BLaER1 (cell line): ENCODE measurements at regions not wholly inside any gene's neighbourhood (a gene's known extent, or its start where the extent isn't known, plus 50 kb on each side); places are given as distances from the start of the nearest gene placed in this dataset.

Source experiments
- H3K27ac ChIP-seq: shearing (Covaris generic); formaldehyde crosslinking; 2 replicates; pipeline ENCODE4 v1.8.1; 2022
- H3K27me3 ChIP-seq: shearing (Covaris generic); formaldehyde crosslinking; 2 replicates; pipeline ENCODE4 v1.8.1; 2022
- H3K36me3 ChIP-seq: shearing (Covaris generic); formaldehyde crosslinking; 2 replicates; pipeline ENCODE4 v1.8.1; 2022
- H3K4me1 ChIP-seq: shearing (Covaris generic); formaldehyde crosslinking; 2 replicates; pipeline ENCODE4 v1.8.1; 2022
- H3K4me2 ChIP-seq: shearing (Covaris generic); formaldehyde crosslinking; 2 replicates; pipeline ENCODE4 v1.8.1; 2022
- H3K4me3 ChIP-seq: shearing (Covaris generic); formaldehyde crosslinking; 2 replicates; pipeline ENCODE4 v1.8.1; 2022
- H3K9ac ChIP-seq: shearing (Covaris generic); formaldehyde crosslinking; 2 replicates; pipeline ENCODE4 v1.8.1; 2022
- H3K9me3 ChIP-seq: shearing (Covaris generic); formaldehyde crosslinking; 2 replicates; pipeline ENCODE4 v1.8.1; 2022
- H4K20me1 ChIP-seq: shearing (Covaris generic); formaldehyde crosslinking; 2 replicates; pipeline ENCODE4 v1.8.1; 2022
- Cebpa-rat ChIP-seq: shearing (Covaris generic); IDR thresholded peaks from 2 replicates; pipeline ENCODE4 v1.8.1; 2022

DNA sequence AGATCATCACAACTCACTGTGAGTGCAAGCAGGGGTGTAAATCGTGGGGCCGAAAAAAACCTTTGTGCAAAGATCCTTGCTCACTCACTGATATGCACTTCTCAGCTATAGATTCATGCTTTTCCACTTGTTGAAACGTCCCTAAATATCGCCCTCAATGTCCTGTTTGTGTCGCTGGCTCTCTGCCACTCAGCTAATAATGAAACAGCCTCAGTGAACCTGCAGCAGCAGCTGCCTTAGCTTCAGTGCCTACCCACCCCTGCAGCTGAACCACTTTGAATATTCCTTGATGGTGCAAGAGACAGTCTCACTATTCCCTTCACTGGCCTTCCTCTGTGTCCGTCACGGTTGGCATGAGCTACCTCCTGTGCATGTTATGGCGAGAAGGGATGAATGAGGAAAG is 128.9 kb upstream of the NAA20 start:
- Histone ChIP-seq H3K4me1 (peaks cover 20% of the 10 kb centered on the region), H3K4me2 (no peak overlapping the region), H3K27ac (no peak overlapping the region), H3K27me3 (peaks cover 11% of the 10 kb centered on the region; the same call in 1 of the 2 replicates), H4K20me1 (no peaks in the 10 kb centered on the region), H3K9ac (no peak overlapping the region), H3K9me3 (no peaks in the 10 kb centered on the region), H3K4me3 (no peak overlapping the region), H3K36me3 (no peaks in the 10 kb centered on the region)
- TF ChIP-seq Cebpa-rat = no peak

DNA sequence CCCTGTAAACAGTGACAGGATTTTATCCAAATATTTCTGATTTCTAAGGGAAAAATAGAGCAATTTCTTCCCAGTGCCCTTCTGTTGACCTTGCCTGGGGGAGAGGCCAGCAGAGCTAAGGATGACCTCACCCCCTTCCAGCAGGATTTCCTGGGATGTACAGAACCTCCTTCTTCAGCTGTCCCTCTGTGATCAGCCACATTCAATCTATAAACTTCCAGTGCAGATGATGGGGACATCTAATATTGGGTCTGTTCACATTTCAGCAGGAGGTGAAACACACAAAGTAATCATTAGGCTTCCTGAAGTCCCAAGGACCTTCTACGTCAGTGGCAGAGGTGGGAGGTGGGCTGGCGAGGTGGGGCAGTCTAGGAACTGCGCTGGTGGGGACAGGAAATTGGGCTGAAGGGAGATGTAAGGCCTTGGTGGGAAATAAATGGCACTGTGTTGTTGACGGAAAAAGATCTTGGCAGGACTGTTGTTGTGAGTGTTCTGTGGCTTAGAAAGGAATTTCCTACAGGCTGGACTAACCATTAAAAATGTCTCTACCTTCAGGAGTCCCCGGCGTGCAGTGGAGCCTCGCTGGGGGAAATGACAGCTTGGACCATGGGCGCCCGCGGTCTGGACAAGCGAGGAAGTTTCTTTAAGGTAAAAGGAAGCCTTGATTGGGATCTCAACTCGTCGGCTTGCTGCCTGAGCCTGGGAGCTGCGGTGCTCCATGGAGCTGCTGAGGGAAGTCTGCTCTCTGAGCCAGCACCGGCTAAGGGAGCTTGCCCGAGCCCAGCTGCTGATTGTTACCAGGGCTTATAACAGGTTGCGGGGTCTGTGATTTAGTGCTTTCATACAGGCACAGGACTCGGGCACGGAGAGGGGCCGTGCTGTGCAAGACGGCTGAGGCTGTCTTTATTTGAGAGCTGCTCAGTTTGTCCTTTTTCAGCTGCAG is 127.9 kb upstream of the NAA20 start:
- peaks cover 11% of the 10 kb centered on the region; the same call in 1 of the 2 replicates for H3K27me3 ChIP-seq
- peak overlapping the region; percentile 8 for H3K4me2 ChIP-seq
- no peak for TF ChIP-seq Cebpa-rat
- H3K4me3 ChIP-seq = no peak overlapping the region
- H3K4me1 ChIP-seq = peaks cover 16% of the 10 kb centered on the region
- no peaks in the 10 kb centered on the region for H3K9me3 ChIP-seq
- no peaks in the 10 kb centered on the region for H4K20me1 ChIP-seq
- no peak overlapping the region for H3K9ac ChIP-seq
- no peak overlapping the region for H3K27ac ChIP-seq
- no peaks in the 10 kb centered on the region for H3K36me3 ChIP-seq

DNA sequence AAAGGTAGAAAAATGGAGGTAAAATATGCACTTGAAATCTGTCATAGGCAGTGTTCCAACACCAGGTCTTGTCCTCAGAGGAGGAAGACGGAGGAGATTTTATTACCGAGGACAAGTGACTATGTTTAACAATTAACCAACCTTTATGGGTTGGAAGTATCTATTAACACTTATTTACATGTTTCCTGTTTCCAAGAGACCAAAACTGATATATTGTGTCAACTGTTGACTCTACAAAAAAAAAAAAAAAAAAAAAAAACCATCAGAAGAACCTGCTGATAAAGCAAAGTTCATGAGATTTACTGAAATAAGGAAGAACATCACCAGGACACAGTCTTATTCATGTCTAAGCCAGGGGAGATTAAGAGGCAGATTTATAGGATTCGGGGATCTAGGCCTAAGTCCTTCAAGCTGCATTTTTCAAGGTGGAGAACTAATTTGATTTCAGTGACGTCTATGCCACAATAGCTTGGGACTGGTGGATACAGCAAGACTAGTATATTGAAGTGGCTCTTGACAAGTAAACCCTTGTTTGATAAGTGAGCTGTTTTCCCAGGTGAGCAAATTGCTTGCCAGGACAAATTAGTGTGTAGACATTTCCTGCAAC is 126.6 kb upstream of the NAA20 start:
- Histone ChIP-seq H3K4me3 (no peak overlapping the region), H3K9me3 (no peaks in the 10 kb centered on the region), H3K36me3 (no peaks in the 10 kb centered on the region), H3K4me2 (0 out of 2 replicates have a peak overlapping the region, but pooled peaks have one; percentile 16), H3K9ac (no peak overlapping the region), H3K27me3 (peaks cover 11% of the 10 kb centered on the region; the same call in 1 of the 2 replicates), H3K27ac (no peak overlapping the region), H3K4me1 (peaks cover 14% of the 10 kb centered on the region), H4K20me1 (no peaks in the 10 kb centered on the region)
- TF ChIP-seq Cebpa-rat = no peak

DNA sequence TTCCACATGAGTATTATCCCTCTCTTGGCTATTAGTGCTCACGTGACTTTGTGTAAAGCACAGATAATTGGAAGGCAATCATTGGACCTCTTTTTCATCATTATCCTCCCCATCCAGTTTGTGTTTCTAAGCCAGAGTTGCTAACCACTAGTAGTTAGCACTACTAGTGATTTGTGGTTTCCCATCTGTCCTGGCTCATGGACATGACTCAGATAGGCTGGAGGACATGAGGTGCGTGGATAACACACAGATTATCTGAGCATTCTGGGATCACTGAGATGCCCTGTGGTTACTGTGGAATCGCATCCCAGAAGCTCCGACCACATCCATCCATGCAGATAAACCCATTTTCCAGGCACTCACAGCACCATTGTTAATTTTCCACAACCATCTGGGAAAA is 123.8 kb upstream of the NAA20 start:
- no peak overlapping the region for H3K9ac ChIP-seq
- H3K27me3 ChIP-seq = peaks cover 11% of the 10 kb centered on the region; the same call in 1 of the 2 replicates
- peaks cover 10% of the 10 kb centered on the region; the same call in 1 of the 2 replicates for H3K9me3 ChIP-seq
- peaks cover 14% of the 10 kb centered on the region for H3K4me1 ChIP-seq
- no peak for TF ChIP-seq Cebpa-rat
- no peak overlapping the region for H3K4me3 ChIP-seq
- H3K4me2 ChIP-seq = no peak overlapping the region
- no peak overlapping the region for H3K27ac ChIP-seq
- no peaks in the 10 kb centered on the region for H4K20me1 ChIP-seq
- no peaks in the 10 kb centered on the region for H3K36me3 ChIP-seq

DNA sequence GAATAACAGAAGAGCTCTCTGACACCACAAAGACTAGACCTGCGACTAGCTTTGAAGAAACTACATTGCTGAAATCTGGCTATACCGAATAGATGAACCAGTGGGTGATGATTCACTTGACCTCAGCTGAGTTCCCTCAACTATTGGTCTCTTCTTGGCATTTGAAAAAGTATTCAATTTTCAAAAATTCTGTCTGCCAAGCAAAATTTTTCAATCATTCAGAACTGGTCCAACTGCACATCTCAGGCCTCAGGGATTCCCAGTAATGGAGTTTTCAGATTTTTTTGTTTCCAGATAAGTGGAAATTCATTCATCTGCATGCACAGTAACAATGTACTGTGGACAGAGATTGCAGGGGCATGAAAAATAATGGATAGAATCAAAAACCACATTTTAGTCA is 121.4 kb upstream of the NAA20 start:
- no peak for TF ChIP-seq Cebpa-rat
- Histone ChIP-seq H3K27ac (no peak overlapping the region), H3K4me3 (no peak overlapping the region), H3K4me2 (no peak overlapping the region), H3K36me3 (no peaks in the 10 kb centered on the region; the same call in 1 of the 2 replicates), H3K9ac (no peak overlapping the region), H4K20me1 (no peaks in the 10 kb centered on the region), H3K4me1 (peaks cover 6% of the 10 kb centered on the region), H3K27me3 (no peaks in the 10 kb centered on the region), H3K9me3 (peaks cover 25% of the 10 kb centered on the region)

DNA sequence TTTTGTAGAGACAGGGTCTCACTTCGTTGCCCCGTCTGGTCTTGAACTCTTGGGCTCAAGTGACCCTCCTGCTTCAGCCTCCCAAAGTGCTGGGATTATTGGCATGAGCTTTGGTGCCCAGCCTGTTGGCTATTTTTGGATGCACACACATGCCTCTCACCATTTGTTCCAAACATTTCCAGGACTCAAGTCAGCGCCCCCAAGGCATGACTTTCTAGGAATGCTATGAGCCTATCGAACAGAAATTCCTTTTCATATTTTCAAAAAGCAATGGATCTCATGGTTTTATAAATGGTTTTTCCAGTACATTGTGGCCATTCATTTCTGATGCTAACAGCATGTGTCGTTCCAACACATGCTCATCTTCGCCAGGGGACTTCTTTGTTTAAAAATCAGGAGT is 119.3 kb upstream of the NAA20 start:
- H3K36me3 ChIP-seq = no peaks in the 10 kb centered on the region; the same call in 1 of the 2 replicates
- H3K9ac ChIP-seq = no peak overlapping the region
- peaks cover 25% of the 10 kb centered on the region for H3K9me3 ChIP-seq
- TF ChIP-seq Cebpa-rat = no peak
- peaks cover 16% of the 10 kb centered on the region for H3K4me1 ChIP-seq
- no peak overlapping the region for H3K4me2 ChIP-seq
- no peak overlapping the region for H3K4me3 ChIP-seq
- H4K20me1 ChIP-seq = no peaks in the 10 kb centered on the region
- no peaks in the 10 kb centered on the region for H3K27me3 ChIP-seq
- H3K27ac ChIP-seq = no peak overlapping the region

DNA sequence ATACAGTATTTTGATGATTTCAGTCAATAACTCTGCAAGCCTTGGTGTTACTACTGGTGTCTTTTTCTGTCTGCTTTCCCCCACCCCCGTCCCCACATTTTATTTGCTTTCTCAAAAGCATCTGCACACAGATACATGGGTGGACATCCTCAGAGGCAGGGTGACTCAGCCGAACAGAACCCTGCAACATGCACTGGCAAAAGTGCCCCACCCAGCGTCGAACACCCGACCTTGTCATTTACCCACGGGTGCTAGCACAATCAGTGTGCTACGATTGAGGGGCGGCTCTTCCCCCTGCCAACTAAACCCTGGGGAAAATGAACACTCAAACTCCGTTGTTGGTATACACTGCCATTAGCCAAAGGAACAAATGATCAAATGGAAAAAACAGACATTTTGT is 115.9 kb upstream of the NAA20 start:
- H3K9ac ChIP-seq = no peak overlapping the region
- no peak overlapping the region for H3K4me2 ChIP-seq
- TF ChIP-seq Cebpa-rat = no peak
- H3K4me3 ChIP-seq = no peak overlapping the region
- H3K27me3 ChIP-seq = no peaks in the 10 kb centered on the region
- no peak overlapping the region for H3K27ac ChIP-seq
- no peaks in the 10 kb centered on the region; the same call in 1 of the 2 replicates for H3K36me3 ChIP-seq
- H3K9me3 ChIP-seq = peaks cover 25% of the 10 kb centered on the region
- peaks cover 26% of the 10 kb centered on the region for H3K4me1 ChIP-seq
- H4K20me1 ChIP-seq = no peaks in the 10 kb centered on the region

DNA sequence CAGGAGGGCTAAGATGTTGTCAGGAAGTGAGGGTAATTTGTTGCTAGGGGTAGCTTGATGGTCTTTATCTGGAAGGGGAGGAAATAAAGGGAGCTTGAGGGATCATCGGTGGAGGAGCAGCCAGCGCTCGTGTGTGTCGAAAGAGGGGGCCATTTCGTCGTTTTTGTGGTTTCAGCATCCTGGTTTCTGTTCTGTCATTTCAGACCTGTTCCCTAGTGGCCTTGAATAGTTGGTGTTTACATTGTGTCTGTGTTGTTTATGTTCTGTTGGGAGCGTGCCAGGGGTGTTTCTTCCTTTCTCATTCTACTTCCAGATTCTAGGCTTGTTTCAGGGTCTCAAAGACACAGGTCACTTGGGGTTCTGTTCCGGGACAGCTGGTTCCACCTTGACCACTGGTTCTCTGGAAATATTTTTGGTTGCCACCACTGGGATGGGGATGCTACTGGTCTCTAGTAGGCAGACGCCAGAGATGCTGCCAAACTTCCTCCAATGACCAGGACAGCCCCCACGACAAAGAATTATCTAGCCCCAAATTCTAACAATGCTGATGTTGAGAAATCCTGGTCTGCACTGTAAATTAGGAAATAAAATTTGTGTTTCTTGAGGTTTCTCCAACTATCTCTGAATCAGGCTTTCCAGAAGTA is 113.9 kb upstream of the NAA20 start:
- H3K9ac ChIP-seq = no peak overlapping the region

DNA sequence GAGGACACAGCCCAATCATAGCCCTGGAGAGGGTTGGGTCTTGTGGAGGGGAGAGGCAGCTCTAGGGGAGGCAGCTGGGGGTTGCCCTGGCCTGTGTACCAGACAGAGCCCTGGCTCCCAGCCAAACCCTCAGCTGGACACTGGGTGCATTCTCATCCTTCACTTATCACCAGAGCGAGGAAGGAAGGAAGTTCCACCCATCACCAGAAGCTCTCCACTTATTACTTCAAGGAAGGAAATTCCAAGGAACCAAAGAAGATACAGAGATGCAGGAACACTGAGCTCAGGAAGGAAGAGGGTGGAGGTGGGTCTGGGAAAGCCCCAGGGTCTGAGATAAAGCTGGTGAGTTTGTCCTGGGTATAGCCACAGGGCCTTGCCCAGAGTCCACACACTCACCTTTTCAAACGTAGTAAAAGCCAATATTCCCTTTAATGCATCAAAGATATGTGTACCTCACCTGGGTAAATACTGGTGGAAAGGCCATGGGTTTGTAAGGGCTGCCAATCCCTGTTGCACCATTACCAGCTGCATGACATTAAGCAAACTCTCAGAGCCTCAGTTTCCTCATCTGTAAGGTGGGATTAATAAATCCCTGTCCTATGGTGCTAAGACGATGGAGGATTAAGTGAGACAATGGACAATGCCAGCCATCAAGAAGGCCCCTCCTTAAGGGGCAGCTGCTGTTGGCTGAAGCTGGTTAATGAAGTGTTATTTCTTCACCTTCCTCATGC is 109.7 kb upstream of the NAA20 start:
- H3K9ac ChIP-seq = no peak overlapping the region
- H3K4me3 ChIP-seq = no peak overlapping the region
- H3K27me3 ChIP-seq = no peaks in the 10 kb centered on the region
- H3K9me3 ChIP-seq = no peaks in the 10 kb centered on the region
- H3K36me3 ChIP-seq = no peaks in the 10 kb centered on the region
- no peak for TF ChIP-seq Cebpa-rat
- no peak overlapping the region for H3K27ac ChIP-seq
- peaks cover 52% of the 10 kb centered on the region for H3K4me1 ChIP-seq
- no peak overlapping the region for H3K4me2 ChIP-seq
- H4K20me1 ChIP-seq = no peaks in the 10 kb centered on the region

More for the DNA sequence above, 113.9 kb upstream of the NAA20 start:
- H3K27me3 ChIP-seq = no peaks in the 10 kb centered on the region
- H3K4me1 ChIP-seq = peaks cover 33% of the 10 kb centered on the region
- H3K4me2 ChIP-seq = peak overlapping the region; percentile 64
- H3K9me3 ChIP-seq = peaks cover 16% of the 10 kb centered on the region
- no peak overlapping the region for H3K27ac ChIP-seq
- no peak overlapping the region for H3K4me3 ChIP-seq
- H3K36me3 ChIP-seq = no peaks in the 10 kb centered on the region; the same call in 1 of the 2 replicates
- H4K20me1 ChIP-seq = no peaks in the 10 kb centered on the region
- peak; percentile 73; the same call in 1 of the 2 replicates for TF ChIP-seq Cebpa-rat
